ENCODE measurements at regions not wholly inside any gene's neighbourhood (a gene's known extent, or its start where the extent isn't known, plus 50 kb on each side); places are given as distances from the start of the nearest gene placed in this dataset.

- no peak for TF ChIP-seq REST (IDR thresholded peaks at IDR 0.05; ENCODE audit: low read depth)
- TF ChIP-seq MAX (IDR thresholded peaks at IDR 0.05) = no peak
- no peak for TF ChIP-seq EP300 (IDR thresholded peaks at IDR 0.05; ENCODE audit: borderline replicate concordance)
- no peak for TF ChIP-seq EGR1 (IDR thresholded peaks at IDR 0.05)
- TF ChIP-seq YY1 (IDR thresholded peaks at IDR 0.05; ENCODE audit: low read depth) = no peak
- no peak for TF ChIP-seq CREB1 (IDR thresholded peaks at IDR 0.05; ENCODE audit: low read depth)
Observed at GRCh38 chr10:44851413-44851812, 59.7 kb upstream of the TMEM72 start.
